ENCODE measurements at regions not wholly inside any gene's neighbourhood (a gene's known extent, or its start where the extent isn't known, plus 50 kb on each side); places are given as distances from the start of the nearest gene placed in this dataset.

GRCh38 chr7:86155623-86156022 is 488.1 kb upstream of the GRM3 start:
- DNase-seq = no peak

GRCh38 chr7:86152926-86153325 is 490.8 kb upstream of the GRM3 start:
- DNase-seq (no peak), ATAC-seq (no peak)
- Histone ChIP-seq H3K9me3 (no peaks in the 10 kb centered on the region), H3K27me3 (ENCODE audit: insufficient read depth in 3 of 3, low read length in 2 of 3) (no peaks in the 10 kb centered on the region), H3K4me3 (no peak overlapping the region), H3K27ac (no peak overlapping the region), H3K36me3 (ENCODE audit: insufficient read depth in 1 of 2, low read depth in 1 of 2) (no peaks in the 10 kb centered on the region), H3K4me1 (no peaks in the 10 kb centered on the region)
- intact Hi-C loops (cut with DNase I) = no loop called here
- 52 to 67% (median 67%) methylated on average over 2 of the region's 2 CpGs for WGBS, 3 donors
- no peak for TF ChIP-seq CTCF (IDR thresholded peaks at IDR 0.05)

More at GRCh38 chr7:86155623-86156022, 488.1 kb upstream of the GRM3 start:
- H3K4me1 ChIP-seq = no peaks in the 10 kb centered on the region
- no peak for ATAC-seq
- H3K27ac ChIP-seq = no peak overlapping the region
- 88 to 93% (median 92%) methylated on average over 2 of the region's 2 CpGs for WGBS, 3 donors
- no peak for TF ChIP-seq CTCF (IDR thresholded peaks at IDR 0.05)
- no peaks in the 10 kb centered on the region for H3K9me3 ChIP-seq
- intact Hi-C loops (cut with DNase I) = no loop called here
- H3K27me3 ChIP-seq (ENCODE audit: insufficient read depth in 3 of 3, low read length in 2 of 3) = no peaks in the 10 kb centered on the region
- H3K36me3 ChIP-seq (ENCODE audit: insufficient read depth in 1 of 2, low read depth in 1 of 2) = no peaks in the 10 kb centered on the region
- no peak overlapping the region for H3K4me3 ChIP-seq

GRCh38 chr7:86149024-86149665 is 494.6 kb upstream of the GRM3 start:
- Histone ChIP-seq H3K27ac (no peak overlapping the region), H3K4me3 (no peak overlapping the region), H3K36me3 (ENCODE audit: insufficient read depth in 1 of 2, low read depth in 1 of 2) (no peaks in the 10 kb centered on the region), H3K27me3 (ENCODE audit: insufficient read depth in 3 of 3, low read length in 2 of 3) (no peaks in the 10 kb centered on the region), H3K9me3 (no peaks in the 10 kb centered on the region), H3K4me1 (no peaks in the 10 kb centered on the region)
- DNase-seq (no peak), ATAC-seq (no peak)
- TF ChIP-seq CTCF (IDR thresholded peaks at IDR 0.05) = no peak
- intact Hi-C loops (cut with DNase I) = no loop called here
- 41 to 46% (median 45%) methylated on average over 4 of the region's 4 CpGs for WGBS, 3 donors

- Histone ChIP-seq H3K4me3 (no peak overlapping the region), H3K4me1 (no peaks in the 10 kb centered on the region), H3K9me3 (no peaks in the 10 kb centered on the region), H3K27ac (no peak overlapping the region), H3K27me3 (ENCODE audit: insufficient read depth in 3 of 3, low read length in 2 of 3) (no peaks in the 10 kb centered on the region), H3K36me3 (ENCODE audit: insufficient read depth in 1 of 2, low read depth in 1 of 2) (no peaks in the 10 kb centered on the region)
- intact Hi-C loops (cut with DNase I) = no loop called here
- WGBS, 3 donors = 69 to 78% (median 75%) methylated on average over 2 of the region's 2 CpGs
- DNase-seq (no peak), ATAC-seq (no peak)
- TF ChIP-seq CTCF (IDR thresholded peaks at IDR 0.05) = no peak
Measured at GRCh38 chr7:86148501-86148900, 495.2 kb upstream of the GRM3 start.

- H3K36me3 ChIP-seq (ENCODE audit: insufficient read depth in 1 of 2, low read depth in 1 of 2) = no peaks in the 10 kb centered on the region
- H3K27ac ChIP-seq = no peak overlapping the region
- no peak for TF ChIP-seq CTCF (IDR thresholded peaks at IDR 0.05)
- H3K9me3 ChIP-seq = no peaks in the 10 kb centered on the region
- ATAC-seq (no peak), DNase-seq (no peak)
- no peaks in the 10 kb centered on the region for H3K4me1 ChIP-seq
- intact Hi-C loops (cut with DNase I) = no loop called here
- H3K27me3 ChIP-seq (ENCODE audit: insufficient read depth in 3 of 3, low read length in 2 of 3) = no peaks in the 10 kb centered on the region
- H3K4me3 ChIP-seq = no peak overlapping the region
Measured at GRCh38 chr7:86137343-86137742, 506.4 kb upstream of the GRM3 start.

All from psoas muscle (tissue), 7 donors.